BJ (cell line): ENCODE measurements at regions not wholly inside any gene's neighbourhood (a gene's known extent, or its start where the extent isn't known, plus 50 kb on each side); places are given as distances from the start of the nearest gene placed in this dataset.

Experiments
- CTCF ChIA-PET: fragments of 350-600 bp; formaldehyde crosslinking; extraction: SDS; loops from one replicate; lab custom pipeline; 2021; ENCODE audit warnings: antibody characterized with exemption, inconsistent platforms; lab: Yijun Ruan, JAX
- POLR2A ChIA-PET: fragments of 300-600 bp; sonication (Branson Sonifier 250); formaldehyde crosslinking; extraction: SDS; loops from one replicate; lab custom pipeline; 2021; ENCODE audit warnings: antibody characterized with exemption; lab: Charles Lee
- DNase-seq: peaks from one replicate; pipeline ENCODE4 v3.0.0-alpha.2; 2011; ENCODE audit warnings: low read depth
- H3K27me3 ChIP-seq: 2 replicates; pipeline ENCODE4 v1.6.0; 2011; ENCODE audit warnings: low read length; ENCODE audit not compliant: control insufficient read depth, insufficient read depth
- H3K36me3 ChIP-seq: 2 replicates; pipeline ENCODE4 v1.5.1; 2011; ENCODE audit warnings: low read length; ENCODE audit not compliant: control insufficient read depth, insufficient read depth
- H3K4me3 ChIP-seq: 2 replicates; pipeline ENCODE4 v1.5.1; 2011; ENCODE audit warnings: low read depth, mild to moderate bottlenecking, control low read depth, low read length
- TF ChIP-seq, protein P1 (sequence below): IDR thresholded peaks from 2 replicates; pipeline ENCODE4 v1.5.1; 2011; ENCODE audit warnings: low read depth, mild to moderate bottlenecking, control low read depth, inconsistent platforms, low read length, moderate library complexity; ENCODE audit not compliant: insufficient read depth

DNA sequence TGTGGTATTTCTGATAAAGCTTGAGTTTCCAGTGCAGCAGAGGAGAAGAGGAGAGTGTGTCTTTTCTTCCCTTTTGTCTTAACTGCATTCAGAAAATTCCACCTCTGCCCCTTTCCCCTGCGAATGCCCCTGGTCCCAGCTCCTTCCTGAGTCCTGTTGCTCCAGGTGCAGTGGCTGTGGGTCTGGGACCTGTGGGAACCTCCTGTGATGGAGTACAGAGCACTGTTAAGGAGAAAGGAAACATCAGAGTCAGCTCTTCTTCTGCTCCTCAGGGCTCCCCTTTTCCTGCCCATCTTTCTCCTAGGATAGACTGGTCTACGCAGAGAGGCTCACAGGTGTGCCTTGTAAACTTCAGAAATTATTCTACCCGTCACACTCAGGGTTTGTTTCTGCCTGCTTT, 165.8 kb upstream of the ROPN1 start:
- TF ChIP-seq, protein P1, sequence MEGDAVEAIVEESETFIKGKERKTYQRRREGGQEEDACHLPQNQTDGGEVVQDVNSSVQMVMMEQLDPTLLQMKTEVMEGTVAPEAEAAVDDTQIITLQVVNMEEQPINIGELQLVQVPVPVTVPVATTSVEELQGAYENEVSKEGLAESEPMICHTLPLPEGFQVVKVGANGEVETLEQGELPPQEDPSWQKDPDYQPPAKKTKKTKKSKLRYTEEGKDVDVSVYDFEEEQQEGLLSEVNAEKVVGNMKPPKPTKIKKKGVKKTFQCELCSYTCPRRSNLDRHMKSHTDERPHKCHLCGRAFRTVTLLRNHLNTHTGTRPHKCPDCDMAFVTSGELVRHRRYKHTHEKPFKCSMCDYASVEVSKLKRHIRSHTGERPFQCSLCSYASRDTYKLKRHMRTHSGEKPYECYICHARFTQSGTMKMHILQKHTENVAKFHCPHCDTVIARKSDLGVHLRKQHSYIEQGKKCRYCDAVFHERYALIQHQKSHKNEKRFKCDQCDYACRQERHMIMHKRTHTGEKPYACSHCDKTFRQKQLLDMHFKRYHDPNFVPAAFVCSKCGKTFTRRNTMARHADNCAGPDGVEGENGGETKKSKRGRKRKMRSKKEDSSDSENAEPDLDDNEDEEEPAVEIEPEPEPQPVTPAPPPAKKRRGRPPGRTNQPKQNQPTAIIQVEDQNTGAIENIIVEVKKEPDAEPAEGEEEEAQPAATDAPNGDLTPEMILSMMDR: no peak
- ChIA-PET CTCF (no interaction called here), POLR2A (no interaction called here)
- Histone ChIP-seq H3K27me3 (peaks cover 3% of the 10 kb centered on the region; the same call in 1 of the 2 replicates), H3K36me3 (no peaks in the 10 kb centered on the region), H3K4me3 (no peak overlapping the region)
- DNase-seq: no peak

DNA sequence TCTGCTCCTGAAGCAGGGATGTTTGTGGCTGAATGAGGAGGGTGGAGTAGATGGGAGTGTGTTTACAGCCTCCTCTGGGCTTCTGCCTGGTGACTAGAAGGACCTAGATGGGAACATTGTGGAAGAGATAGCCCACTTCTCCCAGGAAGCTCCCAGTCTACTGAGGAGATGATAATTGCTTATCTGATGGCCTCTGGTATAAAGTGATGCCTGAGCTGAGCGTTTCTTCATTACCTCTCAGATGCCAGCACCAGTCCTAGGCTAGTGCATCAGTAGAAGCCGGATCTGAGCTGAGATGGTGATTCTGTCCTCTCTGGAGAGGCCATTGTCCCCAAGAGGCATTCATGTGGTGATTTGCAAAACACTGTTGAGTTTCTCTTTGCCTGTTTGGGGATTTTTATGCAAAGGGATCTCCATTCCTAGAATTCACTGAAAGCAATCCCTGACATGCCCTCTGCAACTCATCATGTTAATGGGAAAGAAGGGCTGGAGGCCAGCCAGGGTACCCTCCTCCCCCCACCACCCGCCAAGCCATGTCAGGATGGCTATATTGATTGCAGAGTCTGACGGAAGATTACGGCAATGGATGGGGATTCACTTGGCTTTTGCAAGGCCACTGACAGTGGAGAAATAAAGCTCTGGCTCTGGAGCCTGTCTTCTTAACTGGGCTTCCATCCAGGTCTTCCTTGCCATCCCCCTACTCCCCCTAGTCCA, 166.4 kb upstream of the ROPN1 start:
- no peak for DNase-seq
- TF ChIP-seq, protein P1: no peak
- peaks cover 3% of the 10 kb centered on the region; the same call in 1 of the 2 replicates for H3K27me3 ChIP-seq
- POLR2A ChIA-PET: no interaction called here
- CTCF ChIA-PET: no interaction called here
- no peaks in the 10 kb centered on the region for H3K36me3 ChIP-seq
- H3K4me3 ChIP-seq: no peak overlapping the region

DNA sequence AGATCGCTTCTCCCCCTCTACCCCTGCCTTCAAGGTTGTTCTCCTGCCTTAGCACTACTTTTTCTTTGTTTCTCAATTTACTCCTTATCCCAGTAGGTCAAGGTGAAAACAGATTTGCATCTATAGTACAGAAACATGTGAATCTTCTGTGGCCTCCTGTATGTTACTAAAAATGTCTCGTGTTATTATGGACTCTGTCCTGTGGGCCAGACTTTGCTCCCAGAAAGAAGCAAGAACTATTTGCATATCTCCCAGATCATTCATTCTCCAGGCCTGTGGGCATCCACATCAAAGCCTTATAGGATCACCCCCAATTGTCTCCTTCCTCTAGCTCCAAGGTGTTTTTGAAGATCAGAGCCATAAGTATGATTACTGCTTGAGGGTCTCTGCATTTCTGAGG, 169.5 kb upstream of the ROPN1 start:
- H3K36me3 ChIP-seq: no peaks in the 10 kb centered on the region
- no peak overlapping the region for H3K4me3 ChIP-seq
- DNase-seq: no peak
- CTCF ChIA-PET: no interaction called here
- POLR2A ChIA-PET: no interaction called here
- TF ChIP-seq, protein P1: no peak
- 0 out of 2 replicates have a peak, but pooled peaks cover 1% of the 10 kb centered on the region for H3K27me3 ChIP-seq

DNA sequence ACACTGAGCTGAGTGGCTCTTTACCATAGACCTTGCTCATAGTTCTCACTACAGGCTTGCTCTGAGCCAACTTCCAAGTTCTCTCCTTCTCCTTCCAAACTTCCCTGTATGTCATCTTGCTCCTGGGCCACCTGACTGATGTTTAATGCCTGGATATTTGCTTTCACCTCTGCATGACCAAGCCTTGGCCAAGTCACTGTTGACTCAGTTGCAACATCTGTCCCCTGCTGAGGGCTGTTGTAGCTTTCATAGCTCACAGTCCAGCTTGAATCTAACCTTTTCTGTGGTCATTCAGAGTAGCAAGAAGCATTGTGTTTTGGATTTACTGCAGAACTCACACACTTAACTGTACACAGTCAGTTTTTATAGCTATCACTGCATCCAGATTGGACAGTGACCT, 171.8 kb upstream of the ROPN1 start:
- H3K4me3 ChIP-seq: no peak overlapping the region
- no peak for DNase-seq
- ChIA-PET POLR2A (no interaction called here), CTCF (no interaction called here)
- H3K36me3 ChIP-seq: no peaks in the 10 kb centered on the region
- no peaks in the 10 kb centered on the region for H3K27me3 ChIP-seq
- TF ChIP-seq, protein P1: no peak

DNA sequence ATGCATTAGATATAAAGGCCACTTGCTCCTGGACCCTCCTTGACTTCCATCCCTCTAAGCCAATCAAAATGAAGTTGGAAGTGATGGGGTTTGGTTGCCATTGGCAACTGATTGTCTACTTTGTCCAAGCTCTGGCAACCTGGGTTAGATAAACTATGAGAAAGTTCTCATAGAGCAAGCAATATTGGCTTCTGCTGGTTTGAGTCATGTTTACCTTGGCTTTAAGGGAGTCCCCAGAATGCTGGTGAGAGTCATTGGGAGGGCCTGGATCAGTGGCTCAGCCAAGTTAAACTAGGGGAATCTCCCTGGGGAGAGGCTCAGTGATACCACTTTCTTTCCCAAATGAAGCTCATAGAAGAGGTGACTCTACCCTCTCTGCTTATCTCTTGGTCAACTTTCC, 176.3 kb upstream of the ROPN1 start:
- Histone ChIP-seq H3K27me3 (no peaks in the 10 kb centered on the region), H3K4me3 (no peak overlapping the region), H3K36me3 (no peaks in the 10 kb centered on the region)
- DNase-seq: no peak
- TF ChIP-seq, protein P1: no peak
- ChIA-PET CTCF (no interaction called here), POLR2A (no interaction called here)
